ENCODE measurements at regions not wholly inside any gene's neighbourhood (a gene's known extent, or its start where the extent isn't known, plus 50 kb on each side); places are given as distances from the start of the nearest gene placed in this dataset.

DNA sequence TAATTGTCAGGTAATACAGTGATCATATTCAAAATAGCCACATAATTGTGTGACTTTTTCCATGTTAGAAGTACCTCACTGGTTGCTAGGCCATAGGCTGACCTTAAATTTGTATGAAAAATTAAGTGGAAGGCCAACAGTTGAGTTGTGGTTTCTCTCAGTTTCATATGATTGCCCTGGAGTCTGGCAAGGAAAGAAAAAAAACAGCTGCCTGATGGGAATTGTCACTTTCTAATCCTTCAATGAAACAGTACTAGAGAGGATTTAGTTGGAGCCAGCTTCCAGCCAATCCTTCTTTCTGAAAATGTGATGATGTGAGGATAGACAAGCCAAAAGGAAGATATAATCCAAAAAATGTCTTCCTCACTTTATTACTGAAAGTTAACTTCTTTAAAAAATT lies 113.6 kb downstream of the ALX1 start:
- H3K9me3 Mint-ChIP-seq: no peaks in the 10 kb centered on the region
- Histone ChIP-seq H3K4me3 (ENCODE audit: low read length) (no peak overlapping the region), H3K9ac (ENCODE audit: extremely low read depth, low read length, poor library complexity, severe bottlenecking) (no peak overlapping the region), H3K27me3 (ENCODE audit: control insufficient read depth, insufficient read depth, low read length, poor library complexity, severe bottlenecking) (peaks cover 64% of the 10 kb centered on the region), H3K27ac (ENCODE audit: low read depth, low read length) (no peak overlapping the region), H3K4me1 (ENCODE audit: control insufficient read depth, insufficient read depth, low read length) (no peaks in the 10 kb centered on the region), H3K36me3 (ENCODE audit: control insufficient read depth, insufficient read depth, low read length) (no peaks in the 10 kb centered on the region), H3K9me3 (ENCODE audit: control insufficient read depth, low read length) (no peaks in the 10 kb centered on the region)
- peaks cover 5% of the 10 kb centered on the region for H3K4me1 Mint-ChIP-seq
- H3K4me3 Mint-ChIP-seq: no peak overlapping the region
- TF ChIP-seq, protein P1, sequence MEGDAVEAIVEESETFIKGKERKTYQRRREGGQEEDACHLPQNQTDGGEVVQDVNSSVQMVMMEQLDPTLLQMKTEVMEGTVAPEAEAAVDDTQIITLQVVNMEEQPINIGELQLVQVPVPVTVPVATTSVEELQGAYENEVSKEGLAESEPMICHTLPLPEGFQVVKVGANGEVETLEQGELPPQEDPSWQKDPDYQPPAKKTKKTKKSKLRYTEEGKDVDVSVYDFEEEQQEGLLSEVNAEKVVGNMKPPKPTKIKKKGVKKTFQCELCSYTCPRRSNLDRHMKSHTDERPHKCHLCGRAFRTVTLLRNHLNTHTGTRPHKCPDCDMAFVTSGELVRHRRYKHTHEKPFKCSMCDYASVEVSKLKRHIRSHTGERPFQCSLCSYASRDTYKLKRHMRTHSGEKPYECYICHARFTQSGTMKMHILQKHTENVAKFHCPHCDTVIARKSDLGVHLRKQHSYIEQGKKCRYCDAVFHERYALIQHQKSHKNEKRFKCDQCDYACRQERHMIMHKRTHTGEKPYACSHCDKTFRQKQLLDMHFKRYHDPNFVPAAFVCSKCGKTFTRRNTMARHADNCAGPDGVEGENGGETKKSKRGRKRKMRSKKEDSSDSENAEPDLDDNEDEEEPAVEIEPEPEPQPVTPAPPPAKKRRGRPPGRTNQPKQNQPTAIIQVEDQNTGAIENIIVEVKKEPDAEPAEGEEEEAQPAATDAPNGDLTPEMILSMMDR (conservative IDR thresholded peaks at IDR 0.05): no peak
- DNase-seq: no peak
- H3K27me3 Mint-ChIP-seq (ENCODE audit: insufficient read depth): peaks cover 37% of the 10 kb centered on the region
- H3K27ac Mint-ChIP-seq: no peak overlapping the region
- no peaks in the 10 kb centered on the region for H3K36me3 Mint-ChIP-seq (ENCODE audit: low read depth)

DNA sequence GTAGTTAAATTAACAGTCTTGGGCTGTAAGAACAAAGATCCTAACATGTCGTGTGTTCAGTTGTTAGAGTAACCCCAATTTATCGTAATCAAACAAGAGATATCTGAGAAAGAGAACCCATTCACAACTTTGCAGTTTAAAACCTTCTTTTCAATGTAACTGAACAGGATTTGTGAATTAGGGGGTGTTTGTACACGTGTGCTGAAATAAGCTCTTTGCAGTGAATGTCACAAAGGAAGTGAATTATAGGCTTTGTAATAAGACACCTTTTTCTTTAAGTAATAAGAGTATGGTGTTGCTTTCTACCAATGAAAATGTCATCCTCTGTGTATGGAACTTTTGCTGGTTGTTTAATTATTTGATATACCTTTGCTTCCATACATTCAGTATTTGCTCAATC lies 114.0 kb downstream of the ALX1 start:
- Histone ChIP-seq H3K9me3 (ENCODE audit: control insufficient read depth, low read length) (no peaks in the 10 kb centered on the region), H3K27ac (ENCODE audit: low read depth, low read length) (no peak overlapping the region), H3K4me3 (ENCODE audit: low read length) (no peak overlapping the region), H3K9ac (ENCODE audit: extremely low read depth, low read length, poor library complexity, severe bottlenecking) (no peak overlapping the region), H3K27me3 (ENCODE audit: control insufficient read depth, insufficient read depth, low read length, poor library complexity, severe bottlenecking) (peaks cover 64% of the 10 kb centered on the region), H3K4me1 (ENCODE audit: control insufficient read depth, insufficient read depth, low read length) (no peaks in the 10 kb centered on the region), H3K36me3 (ENCODE audit: control insufficient read depth, insufficient read depth, low read length) (no peaks in the 10 kb centered on the region)
- H3K4me1 Mint-ChIP-seq: peaks cover 5% of the 10 kb centered on the region
- TF ChIP-seq, protein P1 (conservative IDR thresholded peaks at IDR 0.05): no peak
- H3K27me3 Mint-ChIP-seq (ENCODE audit: insufficient read depth): peaks cover 37% of the 10 kb centered on the region
- no peak overlapping the region for H3K27ac Mint-ChIP-seq
- WGBS, 2 experiments (ENCODE audit: insufficient coverage in 1 of 2, insufficient read length in 1 of 2): 90 to 98% methylated on average over 2 to 3 of the region's 3 CpGs
- no peak for DNase-seq
- H3K4me3 Mint-ChIP-seq: no peak overlapping the region
- no peaks in the 10 kb centered on the region for H3K36me3 Mint-ChIP-seq (ENCODE audit: low read depth)
- no peaks in the 10 kb centered on the region for H3K9me3 Mint-ChIP-seq

DNA sequence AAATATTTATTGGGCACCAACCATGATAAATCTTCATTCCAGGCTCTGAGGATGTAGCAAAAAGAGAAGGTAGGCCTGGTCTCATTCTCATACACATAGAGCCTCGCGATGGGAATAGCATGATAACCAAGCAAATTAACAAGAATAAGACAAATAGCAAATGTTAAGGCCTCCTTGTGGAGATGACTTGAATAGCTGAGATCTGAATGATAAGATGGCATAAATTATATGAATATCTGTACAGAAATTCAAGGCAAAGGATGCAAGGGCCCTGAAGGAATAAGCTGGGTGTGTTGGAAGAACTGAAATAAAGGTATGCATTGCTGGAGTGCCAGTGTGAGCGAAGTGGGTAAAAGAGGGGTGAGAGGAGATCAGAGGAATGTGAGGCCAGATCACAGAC lies 114.8 kb downstream of the ALX1 start:
- no peaks in the 10 kb centered on the region for H3K36me3 Mint-ChIP-seq (ENCODE audit: low read depth)

More for the DNA sequence above, 114.8 kb downstream of the ALX1 start:
- H3K27ac ChIP-seq (ENCODE audit: low read depth, low read length): no peak overlapping the region
- H3K27me3 Mint-ChIP-seq (ENCODE audit: insufficient read depth): peaks cover 35% of the 10 kb centered on the region
- no peak for DNase-seq
- H3K4me3 Mint-ChIP-seq: no peak overlapping the region
- H3K9me3 ChIP-seq (ENCODE audit: control insufficient read depth, low read length): no peaks in the 10 kb centered on the region
- peaks cover 71% of the 10 kb centered on the region for H3K27me3 ChIP-seq (ENCODE audit: control insufficient read depth, insufficient read depth, low read length, poor library complexity, severe bottlenecking)
- H3K4me1 Mint-ChIP-seq: peaks cover 5% of the 10 kb centered on the region
- H3K36me3 ChIP-seq (ENCODE audit: control insufficient read depth, insufficient read depth, low read length): no peaks in the 10 kb centered on the region
- TF ChIP-seq, protein P1 (conservative IDR thresholded peaks at IDR 0.05): peak; percentile 29
- no peaks in the 10 kb centered on the region for H3K4me1 ChIP-seq (ENCODE audit: control insufficient read depth, insufficient read depth, low read length)
- WGBS, 2 experiments (ENCODE audit: insufficient coverage in 1 of 2, insufficient read length in 1 of 2): 80 to 98% methylated on average over 1 of the region's 3 CpGs
- no peaks in the 10 kb centered on the region for H3K9me3 Mint-ChIP-seq
- H3K27ac Mint-ChIP-seq: no peak overlapping the region
- no peak overlapping the region for H3K4me3 ChIP-seq (ENCODE audit: low read length)
- H3K9ac ChIP-seq (ENCODE audit: extremely low read depth, low read length, poor library complexity, severe bottlenecking): no peak overlapping the region

Measured in endodermal cell (in vitro differentiated cells).